Colonic mucosa (tissue), 4 donors: ENCODE measurements at regions not wholly inside any gene's neighbourhood (a gene's known extent, or its start where the extent isn't known, plus 50 kb on each side); places are given as distances from the start of the nearest gene placed in this dataset.

Source experiments
- DNase-seq: peaks from one replicate; pipeline ENCODE4 v3.0.0-alpha.2; 2020
- H3K27ac ChIP-seq: fragments of 200-600 bp; one replicate; pipeline ENCODE4 v1.8.0; 2021
- H3K27me3 ChIP-seq: fragments of 200-600 bp; one replicate; pipeline ENCODE4 v1.8.0; 2021
- H3K36me3 ChIP-seq: fragments of 200-600 bp; one replicate; pipeline ENCODE4 v1.8.0; 2021
- H3K4me1 ChIP-seq: fragments of 200-600 bp; one replicate; pipeline ENCODE4 v1.8.0; 2021; ENCODE audit warnings: mild to moderate bottlenecking
- H3K4me3 ChIP-seq: fragments of 200-600 bp; one replicate; pipeline ENCODE4 v1.8.0; 2021
- H3K9ac ChIP-seq, 2 donors: one replicate each; pipeline ENCODE4 v1.7.0; 2013; ENCODE audit warnings: control low read depth in 2 of 2, low read depth in 2 of 2, low read length in 2 of 2
- H3K9me3 ChIP-seq: fragments of 200-600 bp; one replicate; pipeline ENCODE4 v1.8.0; 2021
- intact Hi-C: fragments of 100-400 bp; cut with DNase I; formaldehyde crosslinking; loops from one replicate; pipeline ENCODE4 v1.14.1; 2022
- TF ChIP-seq, protein P1 (sequence below): fragments of 200-600 bp; IDR thresholded peaks from one replicate; pipeline ENCODE4 v1.8.0; 2022; ENCODE audit warnings: antibody characterized with exemption, mild to moderate bottlenecking
- donor health status: healthy.
- donor health status: DM: no; HTN: no; CAD: no.
- donor health status: DM: no; HTN: no; CAD: no.

- intact Hi-C loops: no loop called here
- Histone ChIP-seq H3K27ac (no peak overlapping the region), H3K27me3 (no peaks in the 10 kb centered on the region), H3K9me3 (no peaks in the 10 kb centered on the region), H3K9ac (no peak overlapping the region), H3K4me3 (no peak overlapping the region), H3K4me1 (no peaks in the 10 kb centered on the region), H3K36me3 (no peaks in the 10 kb centered on the region)
- DNase-seq: no peak
- TF ChIP-seq, protein P1, sequence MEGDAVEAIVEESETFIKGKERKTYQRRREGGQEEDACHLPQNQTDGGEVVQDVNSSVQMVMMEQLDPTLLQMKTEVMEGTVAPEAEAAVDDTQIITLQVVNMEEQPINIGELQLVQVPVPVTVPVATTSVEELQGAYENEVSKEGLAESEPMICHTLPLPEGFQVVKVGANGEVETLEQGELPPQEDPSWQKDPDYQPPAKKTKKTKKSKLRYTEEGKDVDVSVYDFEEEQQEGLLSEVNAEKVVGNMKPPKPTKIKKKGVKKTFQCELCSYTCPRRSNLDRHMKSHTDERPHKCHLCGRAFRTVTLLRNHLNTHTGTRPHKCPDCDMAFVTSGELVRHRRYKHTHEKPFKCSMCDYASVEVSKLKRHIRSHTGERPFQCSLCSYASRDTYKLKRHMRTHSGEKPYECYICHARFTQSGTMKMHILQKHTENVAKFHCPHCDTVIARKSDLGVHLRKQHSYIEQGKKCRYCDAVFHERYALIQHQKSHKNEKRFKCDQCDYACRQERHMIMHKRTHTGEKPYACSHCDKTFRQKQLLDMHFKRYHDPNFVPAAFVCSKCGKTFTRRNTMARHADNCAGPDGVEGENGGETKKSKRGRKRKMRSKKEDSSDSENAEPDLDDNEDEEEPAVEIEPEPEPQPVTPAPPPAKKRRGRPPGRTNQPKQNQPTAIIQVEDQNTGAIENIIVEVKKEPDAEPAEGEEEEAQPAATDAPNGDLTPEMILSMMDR: no peak
Measured at GRCh38 chr1:5734996-5735395, 257.2 kb downstream of the NPHP4 start.

DNA sequence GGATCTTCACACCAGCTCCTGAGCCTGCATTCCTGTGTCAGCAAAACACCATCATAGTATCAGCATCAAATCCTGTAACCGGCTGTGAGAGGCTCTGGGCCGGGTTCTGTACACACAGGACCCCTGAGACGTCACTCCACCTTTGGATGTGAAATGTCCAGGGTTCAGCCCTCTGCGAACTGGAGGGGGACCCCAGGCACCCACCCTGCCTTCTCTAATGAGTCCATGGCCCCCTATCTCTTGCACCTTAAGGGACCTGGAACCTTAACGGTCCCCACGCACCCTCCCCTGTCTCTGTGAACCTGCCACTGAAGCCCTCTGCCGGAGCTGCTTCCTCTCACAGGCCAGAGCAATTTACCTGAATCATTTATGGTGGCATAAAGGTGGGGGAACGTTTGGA lies 257.8 kb downstream of the NPHP4 start:
- Histone ChIP-seq H3K9me3 (no peaks in the 10 kb centered on the region), H3K27ac (no peak overlapping the region), H3K36me3 (no peaks in the 10 kb centered on the region), H3K27me3 (no peaks in the 10 kb centered on the region), H3K9ac (no peak overlapping the region), H3K4me1 (no peaks in the 10 kb centered on the region), H3K4me3 (no peak overlapping the region)
- DNase-seq: no peak
- TF ChIP-seq, protein P1: no peak
- intact Hi-C loops: no loop called here

DNA sequence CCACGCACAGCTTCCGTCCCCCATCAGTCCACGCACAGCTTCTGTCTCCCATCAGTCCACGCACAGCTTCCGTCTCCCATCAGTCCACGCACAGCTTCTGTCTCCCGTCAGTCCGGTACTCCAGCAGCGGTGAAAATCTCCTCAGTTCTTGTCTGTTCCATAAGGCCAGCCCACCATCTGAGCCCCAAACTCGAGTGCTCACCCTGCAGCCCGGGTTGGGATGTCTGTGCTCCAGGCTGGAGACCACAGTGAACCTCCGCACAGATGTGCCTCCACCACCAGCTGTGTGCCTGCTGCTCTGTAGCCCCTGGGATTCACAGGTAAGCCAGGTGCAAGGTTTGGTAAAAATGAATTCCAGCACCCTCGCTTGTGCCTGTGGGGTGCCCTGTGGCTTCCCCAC lies 258.6 kb downstream of the NPHP4 start:
- no peaks in the 10 kb centered on the region for H3K9me3 ChIP-seq
- no peak overlapping the region for H3K27ac ChIP-seq
- no peaks in the 10 kb centered on the region for H3K27me3 ChIP-seq
- DNase-seq: no peak
- H3K36me3 ChIP-seq: no peaks in the 10 kb centered on the region
- no peak overlapping the region for H3K9ac ChIP-seq
- intact Hi-C loops: no loop called here
- TF ChIP-seq, protein P1: no peak
- H3K4me3 ChIP-seq: no peak overlapping the region
- no peaks in the 10 kb centered on the region for H3K4me1 ChIP-seq

DNA sequence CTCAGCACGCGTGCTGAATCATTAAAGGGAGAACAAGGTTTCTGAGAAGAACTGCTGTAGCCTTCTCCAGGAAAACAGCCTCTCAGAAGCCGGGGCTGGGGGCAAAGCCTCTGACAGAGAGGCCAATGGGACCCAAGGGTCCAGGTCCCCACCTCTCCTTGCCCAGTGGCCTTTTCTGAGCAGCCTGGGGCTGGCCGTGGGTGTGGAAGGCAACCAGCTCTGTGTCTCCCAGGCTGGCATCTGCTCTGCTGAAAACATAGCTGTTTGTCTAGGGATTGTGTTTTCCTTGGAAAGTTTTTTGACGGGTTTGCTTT lies 261.2 kb downstream of the NPHP4 start:
- no peak for DNase-seq
- H3K9ac ChIP-seq: no peak overlapping the region

DNA sequence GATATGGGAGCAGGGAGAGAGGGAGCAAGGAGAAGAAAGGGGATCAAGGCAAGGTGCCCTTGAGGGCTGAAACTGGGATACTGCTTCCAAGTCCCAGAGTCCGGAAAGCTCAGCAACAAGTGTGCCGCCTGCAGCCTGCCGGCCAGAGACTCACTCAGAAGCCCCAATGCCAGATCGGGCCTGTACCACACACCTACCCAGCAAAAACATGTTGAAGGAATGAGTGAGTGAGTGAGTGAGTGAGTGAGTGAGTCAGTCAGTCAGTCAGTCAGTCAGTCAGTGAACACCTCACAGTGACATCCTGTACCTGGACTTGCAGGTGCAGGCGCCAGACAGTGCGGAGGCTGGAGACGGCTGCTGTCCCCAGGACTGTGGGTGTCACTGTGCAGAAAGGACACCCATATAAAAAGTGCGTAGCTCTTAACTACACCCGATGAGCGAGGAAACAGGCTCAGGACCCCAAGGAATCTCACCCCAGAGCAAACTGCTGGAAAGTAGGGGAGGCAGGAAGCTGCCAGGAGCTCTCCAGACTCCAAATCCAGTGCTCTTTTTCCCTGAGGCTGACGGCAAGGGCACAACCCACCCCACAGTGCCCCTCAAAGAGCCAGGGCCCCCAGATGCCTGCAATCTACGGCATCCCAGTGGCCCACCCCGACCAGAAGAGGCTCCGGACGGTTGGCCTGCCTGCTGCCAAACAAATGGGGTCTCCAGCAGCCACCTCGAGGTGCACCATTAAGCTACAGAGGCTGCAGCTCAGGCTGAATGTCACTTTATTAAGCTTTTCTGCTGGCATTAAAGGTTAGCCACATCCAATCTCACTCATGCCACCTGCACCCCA lies 261.7 kb downstream of the NPHP4 start:
- H3K9me3 ChIP-seq: no peaks in the 10 kb centered on the region
- H3K4me1 ChIP-seq: no peaks in the 10 kb centered on the region
- no peak overlapping the region for H3K9ac ChIP-seq
- no peaks in the 10 kb centered on the region for H3K36me3 ChIP-seq
- TF ChIP-seq, protein P1: no peak
- H3K4me3 ChIP-seq: no peak overlapping the region
- H3K27me3 ChIP-seq: no peaks in the 10 kb centered on the region
- intact Hi-C loops: no loop called here
- H3K27ac ChIP-seq: no peak overlapping the region
- no peak for DNase-seq

More for the DNA sequence above, 261.2 kb downstream of the NPHP4 start:
- intact Hi-C loops: no loop called here
- Histone ChIP-seq H3K27me3 (no peaks in the 10 kb centered on the region), H3K27ac (no peak overlapping the region), H3K4me3 (no peak overlapping the region), H3K4me1 (no peaks in the 10 kb centered on the region), H3K36me3 (no peaks in the 10 kb centered on the region), H3K9me3 (no peaks in the 10 kb centered on the region)
- TF ChIP-seq, protein P1: no peak
